K562 (cell line): ENCODE measurements at regions not wholly inside any gene's neighbourhood (a gene's known extent, or its start where the extent isn't known, plus 50 kb on each side); places are given as distances from the start of the nearest gene placed in this dataset.

Source experiments
- ATAC-seq: fragments of 200-7000 bp; cut with Tn5 transposase; 3 replicates; pipeline ENCODE4 v1.9.1; 2020; ENCODE audit warnings: moderate library complexity
- BruUV-seq: library from RNA; stranded (reverse); fragments of 400-500 nt; replicated peaks from 2 replicates; lab custom pipeline; 2021; lab: Mats Ljungman, UMichigan
- CTCF ChIA-PET: fragments of 300-600 bp; formaldehyde crosslinking; extraction: SDS; loops from one replicate; lab custom pipeline; 2021; ENCODE audit warnings: low intra/inter-chr PET ratio; lab: Yijun Ruan, JAX
- POLR2A ChIA-PET: fragments of 300-600, 350-650 bp; sonication (Branson Sonifier 250); formaldehyde crosslinking; extraction: SDS; loops from one replicate; lab custom pipeline; 2021; ENCODE audit warnings: antibody characterized with exemption, inconsistent platforms; lab: Yijun Ruan, JAX
- DNase-seq, 4 experiments: peaks; one replicate each; pipeline versions ENCODE4 v3.0.0 to v3.0.0-alpha.2; 2011 to 2018; ENCODE audit warnings: low spot score in 3 of 4, mixed read lengths in 3 of 4; ENCODE audit errors: extremely low read depth in 1 of 4
- FAIRE-seq: peaks from 2 replicates; lab custom pipeline; 2011; peaks lifted over from hg19 to GRCh38; lab: Jason Lieb, UNC
- H2AFZ ChIP-seq: 2 replicates; pipeline ENCODE4 v1.6.0; 2011; ENCODE audit warnings: low read depth, low read length, control low read depth, inconsistent platforms
- H3K27ac ChIP-seq: fragments of 200-600 bp; 3 replicates; pipeline ENCODE4 v1.8.0; 2011; ENCODE audit warnings: low read depth, mild to moderate bottlenecking, control low read depth, inconsistent platforms, low read length, moderate library complexity, mixed read lengths; ENCODE audit errors: extremely low read depth
- H3K27me3 ChIP-seq, 2 experiments: fragments of 300-600 bp in 1 of 2; 2 replicates in 1 of 2; 3 replicates in 1 of 2; pipeline versions ENCODE4 v1.6.0 to v1.8.0; 2011; ENCODE audit warnings: inconsistent platforms in 2 of 2, low read length in 2 of 2, mild to moderate bottlenecking in 1 of 2, mixed read lengths in 1 of 2, moderate library complexity in 1 of 2; ENCODE audit not compliant: control insufficient read depth in 2 of 2, insufficient read depth in 2 of 2
- H3K36me3 ChIP-seq: fragments of 300-600 bp; 3 replicates; pipeline ENCODE4 v1.8.0; 2011; ENCODE audit warnings: mild to moderate bottlenecking, low read length, inconsistent platforms; ENCODE audit not compliant: control insufficient read depth, insufficient read depth
- H3K4me1 ChIP-seq, 2 experiments: fragments of 200-600 bp in 1 of 2; replicated peaks in 1 of 2; 2 replicates in 1 of 2; 3 replicates in 1 of 2; pipeline versions ENCODE4 v1.5.1 to v1.8.0; 2011; ENCODE audit warnings: inconsistent platforms in 2 of 2, low read length in 2 of 2, mild to moderate bottlenecking in 1 of 2, mixed read lengths in 1 of 2, moderate library complexity in 1 of 2; ENCODE audit not compliant: control insufficient read depth in 2 of 2, insufficient read depth in 2 of 2
- H3K4me2 ChIP-seq: 2 replicates; pipeline ENCODE4 v1.6.1; 2011; ENCODE audit warnings: low read length, control low read depth, inconsistent platforms, mixed read lengths; ENCODE audit not compliant: insufficient read depth
- H3K4me3 ChIP-seq: fragments of 200-600 bp; sonication (generic), shearing (Covaris generic); 2 replicates; pipeline ENCODE4 v1.5.1; 2016; ENCODE audit warnings: control low read depth, inconsistent platforms
- H3K79me2 ChIP-seq: fragments of 200-600 bp; 3 replicates; pipeline ENCODE4 v1.8.0; 2011; ENCODE audit warnings: low read length, inconsistent platforms; ENCODE audit not compliant: control insufficient read depth, insufficient read depth
- H3K9ac ChIP-seq, 2 experiments: 2 replicates each; pipeline versions ENCODE4 v1.6.0 to v1.6.1; 2011; ENCODE audit warnings: low read depth in 2 of 2, low read length in 2 of 2, control low read depth in 1 of 2, inconsistent platforms in 1 of 2, mild to moderate bottlenecking in 1 of 2, mixed read lengths in 1 of 2; ENCODE audit not compliant: insufficient read depth in 1 of 2
- H3K9me1 ChIP-seq: one replicate; pipeline ENCODE4 v1.6.0; 2011; ENCODE audit warnings: inconsistent platforms, mild to moderate bottlenecking, low read length, moderate library complexity; ENCODE audit not compliant: control insufficient read depth, insufficient read depth
- H3K9me3 ChIP-seq: replicated peaks from 2 replicates; pipeline ENCODE4 v1.5.1; 2011; ENCODE audit warnings: low read depth, low read length, inconsistent platforms; ENCODE audit not compliant: control insufficient read depth, insufficient read depth
- H4K20me1 ChIP-seq: replicated peaks from 2 replicates; pipeline ENCODE4 v1.6.1; 2011; ENCODE audit warnings: low read length, inconsistent platforms, mixed read lengths; ENCODE audit not compliant: control insufficient read depth, insufficient read depth
- MAFG ChIP-seq: fragments of 450-650 bp; conservative IDR thresholded peaks from 2 replicates; pipeline ENCODE4 v1.6.1; 2016; ENCODE audit warnings: missing genetic modification characterization, missing compliant biosample characterization
- POLR2B ChIP-seq: fragments of 450-650 bp; IDR thresholded peaks from 2 replicates; pipeline ENCODE4 v1.6.1; 2018; ENCODE audit warnings: low read depth; ENCODE audit not compliant: partially characterized antibody
- RBM25 ChIP-seq: fragments of 200-400 bp; formaldehyde crosslinking; IDR thresholded peaks from 2 replicates; pipeline ENCODE4 v1.6.1; 2018; ENCODE audit warnings: low read length, low read depth, moderate library complexity; ENCODE audit not compliant: severe bottlenecking
- TCF3 ChIP-seq: sonication (generic); formaldehyde crosslinking; IDR thresholded peaks from 2 replicates; pipeline ENCODE4 v1.4.0; 2020; ENCODE audit warnings: mild to moderate bottlenecking, missing genetic modification reagents
- TCF7 ChIP-seq: sonication (generic); IDR thresholded peaks from 2 replicates; pipeline ENCODE4 v1.6.1; 2016; ENCODE audit warnings: antibody characterized with exemption, borderline replicate concordance
- THRB ChIP-seq: fragments of 450-650 bp; formaldehyde crosslinking; conservative IDR thresholded peaks from 2 replicates; pipeline ENCODE4 v1.4.0; 2022; ENCODE audit warnings: mild to moderate bottlenecking, missing genetic modification characterization
- ZNF184 ChIP-seq: sonication (generic); formaldehyde crosslinking; IDR thresholded peaks from 2 replicates; pipeline ENCODE4 v1.5.0; 2020; ENCODE audit warnings: missing genetic modification reagents
- ZNF395 ChIP-seq: fragments of 200-800 bp; sonication (Bioruptor generic); IDR thresholded peaks from 2 replicates; pipeline ENCODE4 v1.6.1; 2017; ENCODE audit warnings: missing genetic modification characterization, missing compliant biosample characterization
- ZNF586 ChIP-seq: fragments of 450-650 bp; formaldehyde crosslinking; conservative IDR thresholded peaks from 2 replicates; pipeline ENCODE4 v1.4.0; 2020; ENCODE audit warnings: mild to moderate bottlenecking, moderate library complexity
- WGBS: fragments of 100-300 bp; shearing (Covaris generic); methylation state at CpG from one replicate; pipeline ENCODE4 v1.1.6; 2016; ENCODE audit warnings: low coverage, mixed read lengths; ENCODE audit not compliant: insufficient coverage; ENCODE audit errors: missing lambda C conversion rate; 5-methylcytosine and 5-hydroxymethylcytosine counted together
- in situ Hi-C: fragments of 300-500 bp; cut with MboI; formaldehyde crosslinking; loops from 4 replicates; pipeline ENCODE4 v1.15.0; 2018; ENCODE audit warnings: inconsistent platforms, mixed read lengths
- intact Hi-C: fragments of 100-400 bp; cut with micrococcal nuclease; formaldehyde crosslinking; loops from 2 replicates; pipeline ENCODE4 v1.14.2; 2022
- TF ChIP-seq, protein P1 (sequence below): fragments of 450-650 bp; IDR thresholded peaks from 2 replicates; pipeline ENCODE4 v1.6.1; 2016
- TF ChIP-seq, protein P2 (sequence below), 3 experiments: IDR thresholded peaks in 2 of 3; conservative IDR thresholded peaks in 1 of 3; 2 replicates each; pipeline ENCODE4 v1.5.1; 2011 to 2012; ENCODE audit warnings: low read length in 3 of 3, mild to moderate bottlenecking in 3 of 3, control low read depth in 2 of 3, improper control_type of control experiment in 1 of 3, inconsistent platforms in 1 of 3, low read depth in 1 of 3, mixed read lengths in 1 of 3, moderate library complexity in 1 of 3; ENCODE audit not compliant: insufficient read depth in 2 of 3

- H3K4me2 ChIP-seq = no peak overlapping the region
- BruUV-seq = no TSS peak
- H3K4me3 ChIP-seq = no peak overlapping the region
- no peak overlapping the region for H2AFZ ChIP-seq
- no peak overlapping the region for H3K9ac ChIP-seq
- in situ Hi-C loops = no loop called here
- POLR2A ChIA-PET = no interaction called here
- DNase-seq (no peak), FAIRE-seq (no peak), ATAC-seq (no peak)
- H3K9me1 ChIP-seq = no peaks in the 10 kb centered on the region
- CTCF ChIA-PET = no interaction called here
- H3K9me3 ChIP-seq = no peaks in the 10 kb centered on the region
- 2% methylated on average over 11 of the region's 11 CpGs for WGBS
- H3K36me3 ChIP-seq = no peaks in the 10 kb centered on the region
- intact Hi-C loops = no loop called here
- no peaks in the 10 kb centered on the region for H3K79me2 ChIP-seq
- H3K27me3 ChIP-seq = peaks cover 0 to 61% of the 10 kb centered on the region in 2 experiments; a peak in 3 of 5 replicates
- no peaks in the 10 kb centered on the region for H3K4me1 ChIP-seq
- H3K27ac ChIP-seq = no peak overlapping the region
- TF ChIP-seq TCF3 (CRISPR knock-in tag) = no peak
- peak; percentile 35 for TF ChIP-seq RBM25
- no peaks in the 10 kb centered on the region; the same call in none of the 2 replicates for H4K20me1 ChIP-seq
These were observed 158.1 kb downstream of the RBFOX3 start for GRCh38 chr17:79452706-79453105.

- no peak for DNase-seq
- no peak for ATAC-seq
- no TSS peak for BruUV-seq
- no peak for FAIRE-seq
- Histone ChIP-seq H3K27ac (no peak overlapping the region), H4K20me1 (no peaks in the 10 kb centered on the region; the same call in none of the 2 replicates), H3K9me1 (no peaks in the 10 kb centered on the region), H3K9ac (no peak overlapping the region), H3K9me3 (no peaks in the 10 kb centered on the region), H3K27me3 (peaks cover 0 to 73% of the 10 kb centered on the region in 2 experiments; a peak in 3 of 5 replicates), H3K4me1 (no peaks in the 10 kb centered on the region), H2AFZ (no peak overlapping the region), H3K79me2 (no peaks in the 10 kb centered on the region), H3K36me3 (no peaks in the 10 kb centered on the region), H3K4me3 (no peak overlapping the region), H3K4me2 (no peak overlapping the region)
- POLR2A ChIA-PET = no interaction called here
- intact Hi-C loops (no loop called here), in situ Hi-C loops (no loop called here)
- CTCF ChIA-PET = no interaction called here
- WGBS = 0% methylated on average over 7 of the region's 7 CpGs
- TF ChIP-seq POLR2B = no peak
- no peak for TF ChIP-seq MAFG (tag)
- TF ChIP-seq ZNF586 (CRISPR knock-in tag) = no peak
- TF ChIP-seq THRB (CRISPR knock-in tag) = no peak
- TF ChIP-seq, protein P1, sequence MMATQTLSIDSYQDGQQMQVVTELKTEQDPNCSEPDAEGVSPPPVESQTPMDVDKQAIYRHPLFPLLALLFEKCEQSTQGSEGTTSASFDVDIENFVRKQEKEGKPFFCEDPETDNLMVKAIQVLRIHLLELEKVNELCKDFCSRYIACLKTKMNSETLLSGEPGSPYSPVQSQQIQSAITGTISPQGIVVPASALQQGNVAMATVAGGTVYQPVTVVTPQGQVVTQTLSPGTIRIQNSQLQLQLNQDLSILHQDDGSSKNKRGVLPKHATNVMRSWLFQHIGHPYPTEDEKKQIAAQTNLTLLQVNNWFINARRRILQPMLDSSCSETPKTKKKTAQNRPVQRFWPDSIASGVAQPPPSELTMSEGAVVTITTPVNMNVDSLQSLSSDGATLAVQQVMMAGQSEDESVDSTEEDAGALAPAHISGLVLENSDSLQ = no peak
- TF ChIP-seq, protein P2, sequence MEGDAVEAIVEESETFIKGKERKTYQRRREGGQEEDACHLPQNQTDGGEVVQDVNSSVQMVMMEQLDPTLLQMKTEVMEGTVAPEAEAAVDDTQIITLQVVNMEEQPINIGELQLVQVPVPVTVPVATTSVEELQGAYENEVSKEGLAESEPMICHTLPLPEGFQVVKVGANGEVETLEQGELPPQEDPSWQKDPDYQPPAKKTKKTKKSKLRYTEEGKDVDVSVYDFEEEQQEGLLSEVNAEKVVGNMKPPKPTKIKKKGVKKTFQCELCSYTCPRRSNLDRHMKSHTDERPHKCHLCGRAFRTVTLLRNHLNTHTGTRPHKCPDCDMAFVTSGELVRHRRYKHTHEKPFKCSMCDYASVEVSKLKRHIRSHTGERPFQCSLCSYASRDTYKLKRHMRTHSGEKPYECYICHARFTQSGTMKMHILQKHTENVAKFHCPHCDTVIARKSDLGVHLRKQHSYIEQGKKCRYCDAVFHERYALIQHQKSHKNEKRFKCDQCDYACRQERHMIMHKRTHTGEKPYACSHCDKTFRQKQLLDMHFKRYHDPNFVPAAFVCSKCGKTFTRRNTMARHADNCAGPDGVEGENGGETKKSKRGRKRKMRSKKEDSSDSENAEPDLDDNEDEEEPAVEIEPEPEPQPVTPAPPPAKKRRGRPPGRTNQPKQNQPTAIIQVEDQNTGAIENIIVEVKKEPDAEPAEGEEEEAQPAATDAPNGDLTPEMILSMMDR (IDR thresholded peaks at IDR 0.05 in 2 of 3, conservative IDR thresholded peaks at IDR 0.05 in 1 of 3; ENCODE audit: insufficient read depth in 2 of 3, low read depth in 1 of 3, low read length in 3 of 3) = no peak
- TF ChIP-seq ZNF395 (CRISPR knock-in tag) = no peak
- TF ChIP-seq TCF7 = no peak
- TF ChIP-seq ZNF184 (CRISPR knock-in tag) = no peak
These were observed 159.7 kb downstream of the RBFOX3 start for GRCh38 chr17:79451167-79451566.
